ENCODE measurements at regions not wholly inside any gene's neighbourhood (a gene's known extent, or its start where the extent isn't known, plus 50 kb on each side); places are given as distances from the start of the nearest gene placed in this dataset.

DNA sequence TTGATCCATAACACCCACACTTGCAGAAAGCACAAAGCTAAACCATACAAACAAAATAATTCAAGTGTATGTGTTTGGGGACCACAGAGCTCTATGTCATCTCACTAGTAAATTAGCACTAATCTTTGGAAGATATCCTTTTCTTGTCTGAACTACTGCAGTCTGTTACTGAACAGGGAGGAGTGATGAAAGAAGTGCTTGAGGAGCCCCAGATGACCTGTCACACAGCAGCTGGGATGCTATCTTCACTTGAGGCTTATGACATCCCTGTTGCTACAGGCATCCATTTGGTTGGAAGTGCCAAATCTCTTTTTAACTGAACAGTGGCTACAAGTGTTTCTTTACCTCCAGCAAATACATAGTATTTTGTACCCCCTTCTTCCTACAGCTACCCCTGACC lies 386.3 kb upstream of the CHAC2 start:
- TF ChIP-seq, protein P1, sequence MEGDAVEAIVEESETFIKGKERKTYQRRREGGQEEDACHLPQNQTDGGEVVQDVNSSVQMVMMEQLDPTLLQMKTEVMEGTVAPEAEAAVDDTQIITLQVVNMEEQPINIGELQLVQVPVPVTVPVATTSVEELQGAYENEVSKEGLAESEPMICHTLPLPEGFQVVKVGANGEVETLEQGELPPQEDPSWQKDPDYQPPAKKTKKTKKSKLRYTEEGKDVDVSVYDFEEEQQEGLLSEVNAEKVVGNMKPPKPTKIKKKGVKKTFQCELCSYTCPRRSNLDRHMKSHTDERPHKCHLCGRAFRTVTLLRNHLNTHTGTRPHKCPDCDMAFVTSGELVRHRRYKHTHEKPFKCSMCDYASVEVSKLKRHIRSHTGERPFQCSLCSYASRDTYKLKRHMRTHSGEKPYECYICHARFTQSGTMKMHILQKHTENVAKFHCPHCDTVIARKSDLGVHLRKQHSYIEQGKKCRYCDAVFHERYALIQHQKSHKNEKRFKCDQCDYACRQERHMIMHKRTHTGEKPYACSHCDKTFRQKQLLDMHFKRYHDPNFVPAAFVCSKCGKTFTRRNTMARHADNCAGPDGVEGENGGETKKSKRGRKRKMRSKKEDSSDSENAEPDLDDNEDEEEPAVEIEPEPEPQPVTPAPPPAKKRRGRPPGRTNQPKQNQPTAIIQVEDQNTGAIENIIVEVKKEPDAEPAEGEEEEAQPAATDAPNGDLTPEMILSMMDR (IDR thresholded peaks at IDR 0.05; ENCODE audit: insufficient read depth, low read length, poor library complexity, severe bottlenecking) = no peak
- TF ChIP-seq EZH2phosphoT487 (conservative IDR thresholded peaks at IDR 0.05; ENCODE audit: low read length) = no peak

All from SU-DHL-6 (cell line).